ENCODE measurements at regions not wholly inside any gene's neighbourhood (a gene's known extent, or its start where the extent isn't known, plus 50 kb on each side); places are given as distances from the start of the nearest gene placed in this dataset.

- no peaks in the 10 kb centered on the region for H3K36me3 ChIP-seq (ENCODE audit: control insufficient read depth, insufficient read depth, low read length)
- no peaks in the 10 kb centered on the region for H3K27me3 ChIP-seq (replicated peaks; ENCODE audit: control insufficient read depth, insufficient read depth, low read length, poor library complexity, severe bottlenecking)
- H3K9me3 ChIP-seq (ENCODE audit: control insufficient read depth, low read length) = no peaks in the 10 kb centered on the region
- no peaks in the 10 kb centered on the region for H3K4me1 ChIP-seq (ENCODE audit: control insufficient read depth, insufficient read depth, low read length, poor library complexity, severe bottlenecking)
- DNase-seq = no peak
- no peak overlapping the region for H3K27ac ChIP-seq (ENCODE audit: insufficient read depth, low read length, poor library complexity, severe bottlenecking)
- no peak overlapping the region for H3K4me3 ChIP-seq (ENCODE audit: insufficient read depth, low read depth, low read length, poor library complexity, severe bottlenecking)
Observed at GRCh38 chr12:94039199-94039840, 109.1 kb upstream of the PLXNC1 start.

GRCh38 chr12:94039914-94040313 lies 108.5 kb upstream of the PLXNC1 start:
- DNase-seq = no peak
- Histone ChIP-seq H3K27me3 (replicated peaks; ENCODE audit: control insufficient read depth, insufficient read depth, low read length, poor library complexity, severe bottlenecking) (no peaks in the 10 kb centered on the region), H3K9me3 (ENCODE audit: control insufficient read depth, low read length) (no peaks in the 10 kb centered on the region), H3K4me3 (ENCODE audit: insufficient read depth, low read depth, low read length, poor library complexity, severe bottlenecking) (no peak overlapping the region), H3K27ac (ENCODE audit: insufficient read depth, low read length, poor library complexity, severe bottlenecking) (no peak overlapping the region), H3K36me3 (ENCODE audit: control insufficient read depth, insufficient read depth, low read length) (no peaks in the 10 kb centered on the region), H3K4me1 (ENCODE audit: control insufficient read depth, insufficient read depth, low read length, poor library complexity, severe bottlenecking) (no peaks in the 10 kb centered on the region)

- no peaks in the 10 kb centered on the region for H3K36me3 ChIP-seq (ENCODE audit: control insufficient read depth, insufficient read depth, low read length)
- H3K4me3 ChIP-seq (ENCODE audit: insufficient read depth, low read depth, low read length, poor library complexity, severe bottlenecking) = no peak overlapping the region
- no peaks in the 10 kb centered on the region for H3K27me3 ChIP-seq (replicated peaks; ENCODE audit: control insufficient read depth, insufficient read depth, low read length, poor library complexity, severe bottlenecking)
- H3K9me3 ChIP-seq (ENCODE audit: control insufficient read depth, low read length) = no peaks in the 10 kb centered on the region
- no peak overlapping the region for H3K27ac ChIP-seq (ENCODE audit: insufficient read depth, low read length, poor library complexity, severe bottlenecking)
- DNase-seq = no peak
- no peaks in the 10 kb centered on the region for H3K4me1 ChIP-seq (ENCODE audit: control insufficient read depth, insufficient read depth, low read length, poor library complexity, severe bottlenecking)
Observed at GRCh38 chr12:94041850-94042249, 106.5 kb upstream of the PLXNC1 start.

GRCh38 chr12:94042321-94042720 lies 106.1 kb upstream of the PLXNC1 start:
- Histone ChIP-seq H3K27me3 (replicated peaks; ENCODE audit: control insufficient read depth, insufficient read depth, low read length, poor library complexity, severe bottlenecking) (no peaks in the 10 kb centered on the region), H3K9me3 (ENCODE audit: control insufficient read depth, low read length) (no peaks in the 10 kb centered on the region), H3K4me1 (ENCODE audit: control insufficient read depth, insufficient read depth, low read length, poor library complexity, severe bottlenecking) (no peaks in the 10 kb centered on the region), H3K36me3 (ENCODE audit: control insufficient read depth, insufficient read depth, low read length) (no peaks in the 10 kb centered on the region), H3K4me3 (ENCODE audit: insufficient read depth, low read depth, low read length, poor library complexity, severe bottlenecking) (no peak overlapping the region), H3K27ac (ENCODE audit: insufficient read depth, low read length, poor library complexity, severe bottlenecking) (no peak overlapping the region)
- DNase-seq = no peak

- no peaks in the 10 kb centered on the region for H3K9me3 ChIP-seq (ENCODE audit: control insufficient read depth, low read length)
- no peaks in the 10 kb centered on the region for H3K36me3 ChIP-seq (ENCODE audit: control insufficient read depth, insufficient read depth, low read length)
- no peak overlapping the region for H3K27ac ChIP-seq (ENCODE audit: insufficient read depth, low read length, poor library complexity, severe bottlenecking)
- no peak overlapping the region for H3K4me3 ChIP-seq (ENCODE audit: insufficient read depth, low read depth, low read length, poor library complexity, severe bottlenecking)
- no peaks in the 10 kb centered on the region for H3K27me3 ChIP-seq (replicated peaks; ENCODE audit: control insufficient read depth, insufficient read depth, low read length, poor library complexity, severe bottlenecking)
- no peak for DNase-seq
- no peaks in the 10 kb centered on the region for H3K4me1 ChIP-seq (ENCODE audit: control insufficient read depth, insufficient read depth, low read length, poor library complexity, severe bottlenecking)
Observed at GRCh38 chr12:94046626-94047410, 101.6 kb upstream of the PLXNC1 start.

- no peak for DNase-seq
- no peaks in the 10 kb centered on the region for H3K9me3 ChIP-seq (ENCODE audit: control insufficient read depth, low read length)
- H3K27ac ChIP-seq (ENCODE audit: insufficient read depth, low read length, poor library complexity, severe bottlenecking) = no peak overlapping the region
- H3K4me3 ChIP-seq (ENCODE audit: insufficient read depth, low read depth, low read length, poor library complexity, severe bottlenecking) = no peak overlapping the region
- no peaks in the 10 kb centered on the region for H3K36me3 ChIP-seq (ENCODE audit: control insufficient read depth, insufficient read depth, low read length)
- H3K27me3 ChIP-seq (replicated peaks; ENCODE audit: control insufficient read depth, insufficient read depth, low read length, poor library complexity, severe bottlenecking) = no peaks in the 10 kb centered on the region
- no peaks in the 10 kb centered on the region for H3K4me1 ChIP-seq (ENCODE audit: control insufficient read depth, insufficient read depth, low read length, poor library complexity, severe bottlenecking)
Observed at GRCh38 chr12:94047781-94048567, 100.4 kb upstream of the PLXNC1 start.

- Histone ChIP-seq H3K27me3 (replicated peaks; ENCODE audit: control insufficient read depth, insufficient read depth, low read length, poor library complexity, severe bottlenecking) (no peaks in the 10 kb centered on the region), H3K4me1 (ENCODE audit: control insufficient read depth, insufficient read depth, low read length, poor library complexity, severe bottlenecking) (no peaks in the 10 kb centered on the region), H3K4me3 (ENCODE audit: insufficient read depth, low read depth, low read length, poor library complexity, severe bottlenecking) (no peak overlapping the region), H3K36me3 (ENCODE audit: control insufficient read depth, insufficient read depth, low read length) (no peaks in the 10 kb centered on the region), H3K27ac (ENCODE audit: insufficient read depth, low read length, poor library complexity, severe bottlenecking) (no peak overlapping the region), H3K9me3 (ENCODE audit: control insufficient read depth, low read length) (no peaks in the 10 kb centered on the region)
- DNase-seq = no peak
Observed at GRCh38 chr12:94048757-94049156, 99.6 kb upstream of the PLXNC1 start.

GRCh38 chr12:94049718-94050117 lies 98.7 kb upstream of the PLXNC1 start:
- H3K36me3 ChIP-seq (ENCODE audit: control insufficient read depth, insufficient read depth, low read length) = no peaks in the 10 kb centered on the region
- H3K4me1 ChIP-seq (ENCODE audit: control insufficient read depth, insufficient read depth, low read length, poor library complexity, severe bottlenecking) = no peaks in the 10 kb centered on the region
- H3K27ac ChIP-seq (ENCODE audit: insufficient read depth, low read length, poor library complexity, severe bottlenecking) = no peak overlapping the region
- H3K4me3 ChIP-seq (ENCODE audit: insufficient read depth, low read depth, low read length, poor library complexity, severe bottlenecking) = no peak overlapping the region
- H3K9me3 ChIP-seq (ENCODE audit: control insufficient read depth, low read length) = no peaks in the 10 kb centered on the region
- no peak for DNase-seq
- H3K27me3 ChIP-seq (replicated peaks; ENCODE audit: control insufficient read depth, insufficient read depth, low read length, poor library complexity, severe bottlenecking) = no peaks in the 10 kb centered on the region

- no peaks in the 10 kb centered on the region for H3K4me1 ChIP-seq (ENCODE audit: control insufficient read depth, insufficient read depth, low read length, poor library complexity, severe bottlenecking)
- no peaks in the 10 kb centered on the region for H3K36me3 ChIP-seq (ENCODE audit: control insufficient read depth, insufficient read depth, low read length)
- no peaks in the 10 kb centered on the region for H3K9me3 ChIP-seq (ENCODE audit: control insufficient read depth, low read length)
- DNase-seq = no peak
- H3K27ac ChIP-seq (ENCODE audit: insufficient read depth, low read length, poor library complexity, severe bottlenecking) = no peak overlapping the region
- no peak overlapping the region for H3K4me3 ChIP-seq (ENCODE audit: insufficient read depth, low read depth, low read length, poor library complexity, severe bottlenecking)
- no peaks in the 10 kb centered on the region for H3K27me3 ChIP-seq (replicated peaks; ENCODE audit: control insufficient read depth, insufficient read depth, low read length, poor library complexity, severe bottlenecking)
Observed at GRCh38 chr12:94053676-94054075, 94.7 kb upstream of the PLXNC1 start.

- Histone ChIP-seq H3K36me3 (ENCODE audit: control insufficient read depth, insufficient read depth, low read length) (no peaks in the 10 kb centered on the region), H3K9me3 (ENCODE audit: control insufficient read depth, low read length) (no peaks in the 10 kb centered on the region), H3K4me3 (ENCODE audit: insufficient read depth, low read depth, low read length, poor library complexity, severe bottlenecking) (no peak overlapping the region), H3K27me3 (replicated peaks; ENCODE audit: control insufficient read depth, insufficient read depth, low read length, poor library complexity, severe bottlenecking) (no peaks in the 10 kb centered on the region), H3K27ac (ENCODE audit: insufficient read depth, low read length, poor library complexity, severe bottlenecking) (no peak overlapping the region), H3K4me1 (ENCODE audit: control insufficient read depth, insufficient read depth, low read length, poor library complexity, severe bottlenecking) (no peaks in the 10 kb centered on the region)
- no peak for DNase-seq
Observed at GRCh38 chr12:94055528-94055927, 92.8 kb upstream of the PLXNC1 start.

All from effector memory CD4-positive, alpha-beta T cell (primary cell).